ENCODE measurements at regions not wholly inside any gene's neighbourhood (a gene's known extent, or its start where the extent isn't known, plus 50 kb on each side); places are given as distances from the start of the nearest gene placed in this dataset.

DNA sequence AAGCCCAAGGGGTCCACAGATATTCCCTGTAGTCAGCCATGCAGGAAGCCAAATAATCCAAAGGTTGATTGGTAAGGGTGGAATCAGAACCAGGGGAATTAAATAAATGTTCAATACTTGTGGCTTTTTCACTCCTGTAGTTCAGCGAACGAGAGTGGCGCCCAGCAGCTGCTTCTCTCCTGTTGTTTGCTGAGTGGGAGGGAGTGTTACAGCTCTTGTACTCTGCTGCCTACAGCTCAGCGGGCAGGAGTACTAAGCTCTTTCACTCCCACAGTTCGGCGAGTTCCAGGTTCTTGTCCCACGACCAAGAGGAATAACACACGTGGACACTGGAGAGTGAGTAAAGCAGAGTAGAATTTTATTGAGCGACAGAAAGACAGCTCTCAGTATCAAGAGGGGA lies 105.9 kb downstream of the MOBP start:
- TF ChIP-seq CTCF (IDR thresholded peaks at IDR 0.05): no peak
- TF ChIP-seq POLR2A (IDR thresholded peaks at IDR 0.05): no peak

Measured in vagina (tissue), 2 donors.